GM12878 (cell line): ENCODE measurements at regions not wholly inside any gene's neighbourhood (a gene's known extent, or its start where the extent isn't known, plus 50 kb on each side); places are given as distances from the start of the nearest gene placed in this dataset.

Experiments
- ATAC-seq: fragments of 200-7000 bp; cut with Tn5 transposase; 3 replicates; pipeline ENCODE4 v1.9.1; 2020; ENCODE audit warnings: mild to moderate bottlenecking, moderate library complexity
- BruUV-seq: library from RNA; stranded (reverse); fragments of 400-500 nt; replicated peaks from 2 replicates; lab custom pipeline; 2021; lab: Mats Ljungman, UMichigan
- CTCF ChIA-PET: fragments of 300-600 bp; sonication (Branson Sonifier 250); formaldehyde crosslinking; extraction: SDS; loops from one replicate; lab custom pipeline; 2021; ENCODE audit warnings: inconsistent platforms; lab: Yijun Ruan, JAX
- POLR2A ChIA-PET: fragments of 350-600 bp; formaldehyde crosslinking; extraction: SDS; loops from one replicate; lab custom pipeline; 2021; ENCODE audit warnings: inconsistent platforms; lab: Charles Lee
- RAD21 ChIA-PET: fragments of 300-600 bp; sonication (Branson Sonifier 250); formaldehyde crosslinking; loops from one replicate; lab custom pipeline; 2023; ENCODE audit warnings: antibody characterized with exemption; ENCODE audit not compliant: unreplicated experiment; lab: Charles Lee
- SMC1A ChIA-PET: fragments of 300-600 bp; sonication (Branson Sonifier 250); formaldehyde crosslinking; loops from one replicate; lab custom pipeline; 2023; ENCODE audit not compliant: unreplicated experiment, uncharacterized antibody; lab: Charles Lee
- DNase-seq: peaks from one replicate; pipeline ENCODE4 v3.0.0-alpha.2; 2011; ENCODE audit warnings: low read depth, low spot score
- FAIRE-seq: peaks from 3 replicates; lab custom pipeline; 2011; peaks lifted over from hg19 to GRCh38; lab: Jason Lieb, UNC
- H2AFZ ChIP-seq: 2 replicates; pipeline ENCODE4 v1.6.0; 2011; ENCODE audit warnings: low read depth, low read length, control low read depth; ENCODE audit not compliant: control insufficient read depth
- H3K27ac ChIP-seq: 2 replicates; pipeline ENCODE4 v1.5.1; 2011; ENCODE audit warnings: control low read depth; ENCODE audit not compliant: control insufficient read depth, insufficient read depth
- H3K27me3 ChIP-seq, 2 experiments: replicated peaks in 1 of 2; 2 replicates each; pipeline versions ENCODE4 v1.6.0 to v1.6.1; 2011; ENCODE audit warnings: low read length in 1 of 2; ENCODE audit not compliant: control insufficient read depth in 2 of 2, insufficient read depth in 2 of 2
- H3K36me3 ChIP-seq, 2 experiments: 2 replicates each; pipeline ENCODE4 v1.5.1; 2011; ENCODE audit warnings: low read length in 1 of 2; ENCODE audit not compliant: control insufficient read depth in 2 of 2, insufficient read depth in 2 of 2
- H3K4me1 ChIP-seq: 2 replicates; pipeline ENCODE4 v1.6.1; 2011; ENCODE audit warnings: mild to moderate bottlenecking, low read length, moderate library complexity, mixed read lengths; ENCODE audit not compliant: control insufficient read depth, insufficient read depth
- H3K4me2 ChIP-seq: 2 replicates; pipeline ENCODE4 v1.6.0; 2011; ENCODE audit warnings: control low read depth; ENCODE audit not compliant: control insufficient read depth, insufficient read depth
- H3K4me3 ChIP-seq: fragments of 200-600 bp; sonication (generic); 2 replicates; pipeline ENCODE4 v1.5.1; 2016
- H3K79me2 ChIP-seq: 2 replicates; pipeline ENCODE4 v1.6.0; 2011; ENCODE audit warnings: low read length; ENCODE audit not compliant: control insufficient read depth, insufficient read depth
- H3K9ac ChIP-seq: 2 replicates; pipeline ENCODE4 v1.8.0; 2011; ENCODE audit warnings: low read length, control low read depth, mixed read lengths; ENCODE audit not compliant: control insufficient read depth, insufficient read depth
- H3K9me3 ChIP-seq: replicated peaks from 3 replicates; pipeline ENCODE4 v1.5.1; 2011; ENCODE audit warnings: mild to moderate bottlenecking, low read length; ENCODE audit not compliant: control insufficient read depth, insufficient read depth
- H4K20me1 ChIP-seq: 2 replicates; pipeline ENCODE4 v1.6.0; 2011; ENCODE audit not compliant: control insufficient read depth, insufficient read depth
- ATF3 ChIP-seq: IDR thresholded peaks from 2 replicates; pipeline ENCODE4 v1.6.1; 2011; ENCODE audit warnings: low read depth, mild to moderate bottlenecking, low read length, moderate library complexity, borderline replicate concordance; ENCODE audit errors: extremely low read depth
- FOXM1 ChIP-seq: IDR thresholded peaks from 2 replicates; pipeline ENCODE4 v1.6.1; 2012; ENCODE audit warnings: low read depth, mild to moderate bottlenecking, inconsistent platforms, low read length, moderate library complexity
- POLR2A ChIP-seq: IDR thresholded peaks from 2 replicates; pipeline ENCODE4 v1.6.1; 2011; ENCODE audit warnings: low read depth, mild to moderate bottlenecking, low read length
- SMAD5 ChIP-seq: IDR thresholded peaks from 2 replicates; pipeline ENCODE4 v1.6.1; 2016; ENCODE audit warnings: antibody characterized with exemption, low read depth
- SP1 ChIP-seq: IDR thresholded peaks from one replicate; pipeline ENCODE4 v1.6.1; 2011; ENCODE audit warnings: low read depth, low read length
- SRF ChIP-seq, 2 experiments: IDR thresholded peaks; 2 replicates each; pipeline ENCODE4 v1.6.1; 2011; ENCODE audit warnings: low read depth in 2 of 2, low read length in 2 of 2, mild to moderate bottlenecking in 1 of 2, moderate library complexity in 1 of 2
- YY1 ChIP-seq: IDR thresholded peaks from 2 replicates; pipeline ENCODE4 v1.6.1; 2011; ENCODE audit warnings: low read depth, mild to moderate bottlenecking, low read length
- ZBTB33 ChIP-seq: fragments of 450-650 bp; IDR thresholded peaks from 2 replicates; pipeline ENCODE4 v1.6.1; 2017; ENCODE audit warnings: mild to moderate bottlenecking
- WGBS: methylation state at CpG from one replicate; pipeline ENCODE4 v1.1.6; 2016; ENCODE audit warnings: low lambda C conversion rate; ENCODE audit not compliant: insufficient replicate concordance, insufficient coverage; ENCODE audit errors: missing lambda C conversion rate; 5-methylcytosine and 5-hydroxymethylcytosine counted together
- in situ Hi-C: fragments of 300-500 bp; cut with MboI; formaldehyde crosslinking; loops from 9 replicates; pipeline ENCODE4 v1.14.3; 2018; ENCODE audit warnings: mixed read lengths
- intact Hi-C: fragments of 100-400 bp; cut with micrococcal nuclease; formaldehyde crosslinking; loops from one replicate; pipeline ENCODE4 v1.14.2; 2022; ENCODE audit not compliant: unreplicated experiment

- no peak overlapping the region for H3K27ac ChIP-seq
- no peak for FAIRE-seq
These were observed 70.2 kb downstream of the HRH4 start for GRCh38 chr18:24530630-24531111.

More at GRCh38 chr18:24530630-24531111, 70.2 kb downstream of the HRH4 start:
- H3K9me3 ChIP-seq: no peaks in the 10 kb centered on the region
- H3K9ac ChIP-seq: no peak overlapping the region
- no peaks in the 10 kb centered on the region for H3K79me2 ChIP-seq
- no peak overlapping the region for H3K4me2 ChIP-seq
- CTCF ChIA-PET: interaction anchor here (1.6 kb wide), 1 partner anchor 16 kb away, joined by 4 read pairs; no protein-coding TSS in a partner anchor
- intact Hi-C loops: no loop called here
- no peaks in the 10 kb centered on the region for H3K4me1 ChIP-seq
- POLR2A ChIA-PET: no interaction called here
- RAD21 ChIA-PET: no interaction called here
- peaks cover 0 to 2% of the 10 kb centered on the region in 2 experiments; a peak in 2 of 4 replicates for H3K27me3 ChIP-seq
- 32% methylated on average over 6 of the region's 6 CpGs for WGBS
- H4K20me1 ChIP-seq: no peaks in the 10 kb centered on the region
- no peak for ATAC-seq
- H3K36me3 ChIP-seq: no peaks in the 10 kb centered on the region
- in situ Hi-C loops: no loop called here
- no peak overlapping the region for H2AFZ ChIP-seq
- BruUV-seq: no TSS peak
- SMC1A ChIA-PET: no interaction called here
- DNase-seq: no peak
- TF ChIP-seq SMAD5: no peak
- TF ChIP-seq ZBTB33: no peak
- TF ChIP-seq ATF3: no peak
- no peak for TF ChIP-seq FOXM1
- no peak for TF ChIP-seq SP1
- no peak for TF ChIP-seq POLR2A
- TF ChIP-seq SRF (IDR thresholded peaks at IDR 0.05; ENCODE audit: low read depth in 2 of 2, low read length in 2 of 2): no peak
- no peak for TF ChIP-seq YY1
- H3K4me3 ChIP-seq: no peak overlapping the region
